Activated CD4-positive, alpha-beta T cell treated with anti-CD3 and anti-CD28 coated beads for 4 hours (primary cell): ENCODE measurements at regions not wholly inside any gene's neighbourhood (a gene's known extent, or its start where the extent isn't known, plus 50 kb on each side); places are given as distances from the start of the nearest gene placed in this dataset.
"Not testable (repeated sequence)": the region's sequence is repeated elsewhere in the genome, so short reads cannot be mapped to it uniquely, and the experiment has no call there.

Experiments used
- DNase-seq, 2 donors: peaks; one replicate each; pipeline ENCODE4 v3.0.0-alpha.2; 2020

- no peak for DNase-seq
Measured at GRCh38 chr9:117864385-117865057, 160.3 kb downstream of the TLR4 start.

GRCh38 chr9:117868594-117868993, 164.4 kb downstream of the TLR4 start:
- no peak for DNase-seq

- no peak for DNase-seq
Measured at GRCh38 chr9:117869287-117869686, 165.1 kb downstream of the TLR4 start.

- DNase-seq, result no peak
Measured at GRCh38 chr9:117869712-117870111, 165.5 kb downstream of the TLR4 start.

GRCh38 chr9:117873664-117874063, 169.5 kb downstream of the TLR4 start:
- no peak for DNase-seq

GRCh38 chr9:117875886-117876285, 171.7 kb downstream of the TLR4 start:
- DNase-seq, result no peak

GRCh38 chr9:117882171-117882570, 178.0 kb downstream of the TLR4 start:
- DNase-seq, result no peak

- no peak for DNase-seq
Measured at GRCh38 chr9:117886616-117887015, 182.4 kb downstream of the TLR4 start.

- DNase-seq, result no peak
Measured at GRCh38 chr9:117887383-117887782, 183.2 kb downstream of the TLR4 start.

- DNase-seq, result no peak
Measured at GRCh38 chr9:117887941-117888340, 183.7 kb downstream of the TLR4 start.

- no peak for DNase-seq
Measured at GRCh38 chr9:117903453-117903852, 199.2 kb downstream of the TLR4 start.

GRCh38 chr9:117906763-117907162, 202.6 kb downstream of the TLR4 start:
- DNase-seq, result no peak

GRCh38 chr9:117907420-117907819, 203.2 kb downstream of the TLR4 start:
- no peak for DNase-seq

GRCh38 chr9:117916291-117916690, 212.1 kb downstream of the TLR4 start:
- no peak for DNase-seq

GRCh38 chr9:117917873-117918272, 213.7 kb downstream of the TLR4 start:
- no peak for DNase-seq

- no peak for DNase-seq
Measured at GRCh38 chr9:117919538-117919937, 215.3 kb downstream of the TLR4 start.

GRCh38 chr9:117926031-117926658, 221.9 kb downstream of the TLR4 start:
- no peak for DNase-seq

GRCh38 chr9:117927354-117927753, 223.2 kb downstream of the TLR4 start:
- DNase-seq, result no peak

- no peak for DNase-seq
Measured at GRCh38 chr9:117929868-117930267, 225.7 kb downstream of the TLR4 start.

GRCh38 chr9:117932585-117932984, 228.4 kb downstream of the TLR4 start:
- DNase-seq, result no peak

GRCh38 chr9:117936185-117937130, 232.3 kb downstream of the TLR4 start:
- DNase-seq, result no peak

GRCh38 chr9:117938086-117938485, 233.9 kb downstream of the TLR4 start:
- DNase-seq, result no peak

GRCh38 chr9:117938896-117939295, 234.7 kb downstream of the TLR4 start:
- DNase-seq, result no peak

- DNase-seq, result not testable (repeated sequence)
Measured at GRCh38 chr9:117944750-117945149, 240.5 kb downstream of the TLR4 start.
